Epithelial cell of proximal tubule (primary cell): ENCODE measurements at regions not wholly inside any gene's neighbourhood (a gene's known extent, or its start where the extent isn't known, plus 50 kb on each side); places are given as distances from the start of the nearest gene placed in this dataset.

Source experiments
- DNase-seq: peaks from one replicate; pipeline ENCODE4 v3.0.0-alpha.2; 2011; ENCODE audit warnings: low read depth
- H3K4me3 ChIP-seq: 2 replicates; pipeline ENCODE4 v1.5.1; 2011; ENCODE audit warnings: low read depth, mild to moderate bottlenecking, low read length
- CTCF ChIP-seq: conservative IDR thresholded peaks from 2 replicates; pipeline ENCODE4 v1.5.1; 2012; ENCODE audit warnings: low read depth, mild to moderate bottlenecking, low read length

GRCh38 chr5:2163060-2163856 lies 280.5 kb upstream of the IRX4 start:
- no peak for DNase-seq
- H3K4me3 ChIP-seq, result no peak overlapping the region
- TF ChIP-seq CTCF, result no peak

GRCh38 chr5:2160811-2161210 lies 278.1 kb upstream of the IRX4 start:
- no peak for DNase-seq
- no peak overlapping the region for H3K4me3 ChIP-seq
- TF ChIP-seq CTCF, result no peak

GRCh38 chr5:2158767-2159166 lies 276.0 kb upstream of the IRX4 start:
- DNase-seq, result no peak
- no peak for TF ChIP-seq CTCF
- no peak overlapping the region for H3K4me3 ChIP-seq

- TF ChIP-seq CTCF, result no peak
- H3K4me3 ChIP-seq, result no peak overlapping the region
- DNase-seq, result no peak
Observed at GRCh38 chr5:2158109-2158508, 275.4 kb upstream of the IRX4 start.

- no peak for DNase-seq
- no peak for TF ChIP-seq CTCF
- no peak overlapping the region for H3K4me3 ChIP-seq
Observed at GRCh38 chr5:2157372-2157771, 274.6 kb upstream of the IRX4 start.

- no peak for TF ChIP-seq CTCF
- H3K4me3 ChIP-seq, result no peak overlapping the region
- no peak for DNase-seq
Observed at GRCh38 chr5:2156358-2157059, 273.8 kb upstream of the IRX4 start.

GRCh38 chr5:2155556-2155955 lies 272.8 kb upstream of the IRX4 start:
- DNase-seq, result no peak
- no peak overlapping the region for H3K4me3 ChIP-seq
- no peak for TF ChIP-seq CTCF
